IPS-18a (cell line): ENCODE measurements at regions not wholly inside any gene's neighbourhood (a gene's known extent, or its start where the extent isn't known, plus 50 kb on each side); places are given as distances from the start of the nearest gene placed in this dataset.
"Not testable (repeated sequence)": the region's sequence is repeated elsewhere in the genome, so short reads cannot be mapped to it uniquely, and the experiment has no call there.

ENCODE experiments used
- H3K27ac ChIP-seq: one replicate; pipeline ENCODE4 v1.5.1; 2013; ENCODE audit warnings: low read length
- H3K27me3 ChIP-seq: one replicate; pipeline ENCODE4 v1.6.1; 2013; ENCODE audit warnings: mild to moderate bottlenecking, low read length; ENCODE audit not compliant: control insufficient read depth, insufficient read depth
- H3K36me3 ChIP-seq: one replicate; pipeline ENCODE4 v1.6.1; 2013; ENCODE audit warnings: low read depth, low read length; ENCODE audit not compliant: control insufficient read depth
- H3K4me1 ChIP-seq: one replicate; pipeline ENCODE4 v1.6.1; 2013; ENCODE audit warnings: low read depth, low read length; ENCODE audit not compliant: control insufficient read depth
- H3K4me3 ChIP-seq: one replicate; pipeline ENCODE4 v1.5.1; 2013; ENCODE audit warnings: low read length
- H3K9ac ChIP-seq: one replicate; pipeline ENCODE4 v1.6.1; 2013; ENCODE audit warnings: mild to moderate bottlenecking, low read length, moderate library complexity
- H3K9me3 ChIP-seq: one replicate; pipeline ENCODE4 v1.6.1; 2013; ENCODE audit warnings: low read depth, low read length; ENCODE audit not compliant: control insufficient read depth

- H3K27me3 ChIP-seq, result no peaks in the 10 kb centered on the region
- H3K9me3 ChIP-seq, result no peaks in the 10 kb centered on the region
- H3K9ac ChIP-seq, result no peak overlapping the region
- H3K4me3 ChIP-seq, result no peak overlapping the region
- no peaks in the 10 kb centered on the region for H3K4me1 ChIP-seq
- no peak overlapping the region for H3K27ac ChIP-seq
- H3K36me3 ChIP-seq, result no peaks in the 10 kb centered on the region
Observed at GRCh38 chr2:5594249-5594695, 97.9 kb upstream of the SOX11 start.

GRCh38 chr2:5596868-5597267 is 95.3 kb upstream of the SOX11 start:
- no peaks in the 10 kb centered on the region for H3K36me3 ChIP-seq
- H3K9me3 ChIP-seq, result no peaks in the 10 kb centered on the region
- no peak overlapping the region for H3K4me3 ChIP-seq
- no peaks in the 10 kb centered on the region for H3K27me3 ChIP-seq
- H3K27ac ChIP-seq, result no peak overlapping the region
- H3K9ac ChIP-seq, result no peak overlapping the region
- H3K4me1 ChIP-seq, result no peaks in the 10 kb centered on the region

- no peak overlapping the region for H3K9ac ChIP-seq
- H3K9me3 ChIP-seq, result no peaks in the 10 kb centered on the region
- no peaks in the 10 kb centered on the region for H3K36me3 ChIP-seq
Observed at GRCh38 chr2:5598156-5598555, 94.0 kb upstream of the SOX11 start.

GRCh38 chr2:5609201-5609600 is 83.0 kb upstream of the SOX11 start:
- no peak overlapping the region for H3K4me3 ChIP-seq

More at GRCh38 chr2:5598156-5598555, 94.0 kb upstream of the SOX11 start:
- Histone ChIP-seq H3K27ac (no peak overlapping the region), H3K4me1 (no peaks in the 10 kb centered on the region), H3K27me3 (no peaks in the 10 kb centered on the region), H3K4me3 (no peak overlapping the region)

GRCh38 chr2:5612666-5613065 is 79.5 kb upstream of the SOX11 start:
- H3K9me3 ChIP-seq, result no peaks in the 10 kb centered on the region
- H3K27me3 ChIP-seq, result no peaks in the 10 kb centered on the region
- no peaks in the 10 kb centered on the region for H3K36me3 ChIP-seq
- H3K9ac ChIP-seq, result no peak overlapping the region
- H3K4me3 ChIP-seq, result no peak overlapping the region
- no peak overlapping the region for H3K27ac ChIP-seq
- H3K4me1 ChIP-seq, result peaks cover 6% of the 10 kb centered on the region

More at GRCh38 chr2:5609201-5609600, 83.0 kb upstream of the SOX11 start:
- Histone ChIP-seq H3K9me3 (no peaks in the 10 kb centered on the region), H3K27me3 (no peaks in the 10 kb centered on the region), H3K4me1 (peaks cover 6% of the 10 kb centered on the region), H3K9ac (no peak overlapping the region), H3K27ac (no peak overlapping the region), H3K36me3 (no peaks in the 10 kb centered on the region)

- Histone ChIP-seq H3K27me3 (no peaks in the 10 kb centered on the region), H3K9me3 (no peaks in the 10 kb centered on the region), H3K9ac (no peak overlapping the region), H3K4me1 (peaks cover 2% of the 10 kb centered on the region), H3K4me3 (no peak overlapping the region), H3K27ac (no peak overlapping the region), H3K36me3 (no peaks in the 10 kb centered on the region)
Observed at GRCh38 chr2:5616019-5616418, 76.2 kb upstream of the SOX11 start.

- Histone ChIP-seq H3K27me3 (no peaks in the 10 kb centered on the region), H3K9ac (no peak overlapping the region), H3K27ac (no peak overlapping the region), H3K4me1 (peaks cover 2% of the 10 kb centered on the region), H3K9me3 (no peaks in the 10 kb centered on the region), H3K4me3 (no peak overlapping the region), H3K36me3 (no peaks in the 10 kb centered on the region)
Observed at GRCh38 chr2:5617358-5617757, 74.8 kb upstream of the SOX11 start.

- H3K4me3 ChIP-seq, result no peak overlapping the region
- H3K36me3 ChIP-seq, result no peaks in the 10 kb centered on the region
- H3K9me3 ChIP-seq, result no peaks in the 10 kb centered on the region
- H3K27ac ChIP-seq, result no peak overlapping the region
- H3K27me3 ChIP-seq, result no peaks in the 10 kb centered on the region
- peaks cover 2% of the 10 kb centered on the region for H3K4me1 ChIP-seq
- H3K9ac ChIP-seq, result no peak overlapping the region
Observed at GRCh38 chr2:5617796-5618195, 74.4 kb upstream of the SOX11 start.

- H3K27ac ChIP-seq, result no peak overlapping the region
- H3K4me3 ChIP-seq, result no peak overlapping the region
- H3K9ac ChIP-seq, result no peak overlapping the region
- H3K9me3 ChIP-seq, result no peaks in the 10 kb centered on the region
- H3K27me3 ChIP-seq, result no peaks in the 10 kb centered on the region
- no peaks in the 10 kb centered on the region for H3K36me3 ChIP-seq
- H3K4me1 ChIP-seq, result peaks cover 2% of the 10 kb centered on the region
Observed at GRCh38 chr2:5618271-5618670, 73.9 kb upstream of the SOX11 start.

- H3K4me1 ChIP-seq, H3K4me3 ChIP-seq, H3K9ac ChIP-seq, H3K27me3 ChIP-seq, H3K36me3 ChIP-seq, H3K27ac ChIP-seq, H3K9me3 ChIP-seq: not testable (repeated sequence)
Observed at GRCh38 chr2:5625556-5626065, 66.6 kb upstream of the SOX11 start.

- not testable (repeated sequence) for H3K9ac ChIP-seq, H3K27me3 ChIP-seq, H3K27ac ChIP-seq, H3K4me3 ChIP-seq, H3K9me3 ChIP-seq, H3K4me1 ChIP-seq, H3K36me3 ChIP-seq
Observed at GRCh38 chr2:5628484-5628883, 63.7 kb upstream of the SOX11 start.

GRCh38 chr2:5629510-5629909 is 62.7 kb upstream of the SOX11 start:
- not testable (repeated sequence) for H3K9me3 ChIP-seq, H3K27ac ChIP-seq, H3K4me3 ChIP-seq, H3K27me3 ChIP-seq, H3K4me1 ChIP-seq, H3K36me3 ChIP-seq, H3K9ac ChIP-seq
